ENCODE measurements at regions not wholly inside any gene's neighbourhood (a gene's known extent, or its start where the extent isn't known, plus 50 kb on each side); places are given as distances from the start of the nearest gene placed in this dataset.
"Not testable (repeated sequence)": the region's sequence is repeated elsewhere in the genome, so short reads cannot be mapped to it uniquely, and the experiment has no call there.

- no peak for DNase-seq (ENCODE audit: low spot score)
These were observed 1098.6 kb downstream of the FSCB start for GRCh38 chr14:43408472-43408871.

GRCh38 chr14:43407706-43408105 is 1099.4 kb downstream of the FSCB start:
- DNase-seq (ENCODE audit: low spot score), result no peak

GRCh38 chr14:43406931-43407330 is 1100.2 kb downstream of the FSCB start:
- DNase-seq (ENCODE audit: low spot score), result no peak

- no peak for DNase-seq (ENCODE audit: low spot score)
These were observed 1107.8 kb downstream of the FSCB start for GRCh38 chr14:43399289-43399688.

- DNase-seq (ENCODE audit: low spot score), result not testable (repeated sequence)
These were observed 1136.6 kb downstream of the FSCB start for GRCh38 chr14:43370565-43370896.

GRCh38 chr14:43369710-43370564 is 1137.1 kb downstream of the FSCB start:
- no peak for DNase-seq (ENCODE audit: low spot score)

GRCh38 chr14:43362586-43362985 is 1144.5 kb downstream of the FSCB start:
- DNase-seq (ENCODE audit: low spot score), result no peak

- no peak for DNase-seq (ENCODE audit: low spot score)
These were observed 1145.3 kb downstream of the FSCB start for GRCh38 chr14:43361751-43362150.

GRCh38 chr14:43360239-43360638 is 1146.8 kb downstream of the FSCB start:
- no peak for DNase-seq (ENCODE audit: low spot score)

- no peak for DNase-seq (ENCODE audit: low spot score)
These were observed 1147.8 kb downstream of the FSCB start for GRCh38 chr14:43359317-43359716.

- no peak for DNase-seq (ENCODE audit: low spot score)
These were observed 1150.0 kb downstream of the FSCB start for GRCh38 chr14:43356979-43357545.

- no peak for DNase-seq (ENCODE audit: low spot score)
These were observed 1150.7 kb downstream of the FSCB start for GRCh38 chr14:43356382-43356781.

GRCh38 chr14:43341921-43342320 is 1165.2 kb downstream of the FSCB start:
- no peak for DNase-seq (ENCODE audit: low spot score)

- DNase-seq (ENCODE audit: low spot score), result no peak
These were observed 1168.4 kb downstream of the FSCB start for GRCh38 chr14:43338713-43339112.

- DNase-seq (ENCODE audit: low spot score), result no peak
These were observed 1170.7 kb downstream of the FSCB start for GRCh38 chr14:43336351-43336750.

GRCh38 chr14:43326501-43327407 is 1180.3 kb downstream of the FSCB start:
- not testable (repeated sequence) for DNase-seq (ENCODE audit: low spot score)

GRCh38 chr14:43316427-43316826 is 1190.7 kb downstream of the FSCB start:
- DNase-seq (ENCODE audit: low spot score), result no peak

GRCh38 chr14:43313719-43314118 is 1193.4 kb downstream of the FSCB start:
- DNase-seq (ENCODE audit: low spot score), result no peak

- DNase-seq (ENCODE audit: low spot score), result no peak
These were observed 1198.5 kb downstream of the FSCB start for GRCh38 chr14:43308421-43309110.

GRCh38 chr14:43307836-43308235 is 1199.2 kb downstream of the FSCB start:
- DNase-seq (ENCODE audit: low spot score), result no peak

- no peak for DNase-seq (ENCODE audit: low spot score)
These were observed 1201.0 kb downstream of the FSCB start for GRCh38 chr14:43306053-43306452.

GRCh38 chr14:43297794-43298193 is 1209.3 kb downstream of the FSCB start:
- DNase-seq (ENCODE audit: low spot score), result no peak

Data from kidney tubule cell (primary cell).